B cell (primary cell): ENCODE measurements at regions not wholly inside any gene's neighbourhood (a gene's known extent, or its start where the extent isn't known, plus 50 kb on each side); places are given as distances from the start of the nearest gene placed in this dataset.

Source experiments
- ATAC-seq: fragments of 200-7000 bp; cut with Tn5 transposase; one replicate; pipeline ENCODE4 v1.10.0; 2021; ENCODE audit warnings: low read depth, mild to moderate bottlenecking, moderate number of reproducible peaks, moderate library complexity
- CTCF ChIA-PET: fragments of 350-600 bp; sonication (Branson Sonifier 250); formaldehyde crosslinking; loops from one replicate; lab custom pipeline; 2021; ENCODE audit warnings: antibody characterized with exemption, inconsistent platforms; lab: Charles Lee
- POLR2A ChIA-PET: fragments of 350-600 bp; sonication (Branson Sonifier 250); formaldehyde crosslinking; loops from one replicate; lab custom pipeline; 2021; ENCODE audit warnings: antibody characterized with exemption; lab: Charles Lee
- DNase-seq: peaks from one replicate; pipeline ENCODE4 v3.0.0; 2013
- H2AFZ ChIP-seq: 2 replicates; pipeline ENCODE4 v1.6.1; 2012; ENCODE audit warnings: mild to moderate bottlenecking, low read depth, low read length; ENCODE audit not compliant: insufficient read depth, poor library complexity, severe bottlenecking
- H3K27ac ChIP-seq, 2 donors: 1 replicate in 1 of 2; 2 replicates in 1 of 2; pipeline ENCODE4 v1.5.1; 2012 to 2013; ENCODE audit warnings: low read length in 2 of 2, mild to moderate bottlenecking in 2 of 2, moderate library complexity in 1 of 2
- H3K27me3 ChIP-seq, 4 experiments: fragments of 200-600 bp in 1 of 4; sonication (generic) in 1 of 4; replicated peaks in 1 of 4; 1 replicate in 2 of 4; 2 replicates in 2 of 4; pipeline versions ENCODE4 v1.6.1 to v1.7.0; 2013 to 2016; ENCODE audit warnings: low read length in 3 of 4, mild to moderate bottlenecking in 2 of 4, mixed read lengths in 1 of 4, moderate library complexity in 1 of 4; ENCODE audit not compliant: insufficient read depth in 4 of 4, control insufficient read depth in 3 of 4; ENCODE audit errors: control extremely low read depth in 1 of 4
- H3K36me3 ChIP-seq, 2 experiments: replicated peaks in 1 of 2; 1 replicate in 1 of 2; 2 replicates in 1 of 2; pipeline versions ENCODE4 v1.6.1 to v1.7.1; 2013; ENCODE audit warnings: low read length in 1 of 2; ENCODE audit not compliant: insufficient read depth in 2 of 2, control insufficient read depth in 1 of 2; ENCODE audit errors: control extremely low read depth in 1 of 2, extremely low read depth in 1 of 2
- H3K4me1 ChIP-seq, 2 donors: fragments of 200-600 bp in 1 of 2; sonication (generic) in 1 of 2; 1 replicate in 1 of 2; 2 replicates in 1 of 2; pipeline versions ENCODE4 v1.5.1 to v1.6.1; 2013 to 2017; ENCODE audit warnings: low read length in 2 of 2; ENCODE audit not compliant: control insufficient read depth in 2 of 2, insufficient read depth in 2 of 2
- H3K4me2 ChIP-seq: replicated peaks from 2 replicates; pipeline ENCODE3; 2012; ENCODE audit warnings: mild to moderate bottlenecking, low read depth, low read length; ENCODE audit not compliant: poor library complexity, severe bottlenecking
- H3K4me3 ChIP-seq, 5 experiments: fragments of 200-600 bp in 1 of 5; sonication (generic) in 1 of 5; 1 replicate in 3 of 5; 2 replicates in 2 of 5; pipeline versions ENCODE4 v1.5.1 to v1.7.0; 2011 to 2016; ENCODE audit warnings: low read length in 4 of 5, mild to moderate bottlenecking in 4 of 5, low read depth in 2 of 5, control low read depth in 1 of 5, moderate library complexity in 1 of 5; ENCODE audit not compliant: insufficient read depth in 1 of 5; ENCODE audit errors: control extremely low read depth in 1 of 5, extremely low read depth in 1 of 5
- H3K79me2 ChIP-seq: fragments of 200-600 bp; sonication (generic); one replicate; pipeline ENCODE4 v1.6.0; 2016; ENCODE audit warnings: low read length; ENCODE audit not compliant: control insufficient read depth, insufficient read depth
- H3K9ac ChIP-seq: fragments of 200-600 bp; sonication (generic); 2 replicates; pipeline ENCODE4 v1.6.1; 2017; ENCODE audit warnings: mild to moderate bottlenecking, low read length, moderate library complexity
- H3K9me3 ChIP-seq, 3 donors: one replicate each; pipeline versions ENCODE4 v1.6.1 to v1.7.1; 2013; ENCODE audit warnings: low read length in 2 of 3; ENCODE audit not compliant: control insufficient read depth in 2 of 3, insufficient read depth in 1 of 3; ENCODE audit errors: control extremely low read depth in 1 of 3
- H4K20me1 ChIP-seq: 2 replicates; pipeline ENCODE4 v1.6.0; 2012; ENCODE audit warnings: mild to moderate bottlenecking, low read length; ENCODE audit not compliant: insufficient read depth, control insufficient read depth, poor library complexity, severe bottlenecking
- H3K27ac Mint-ChIP-seq: one replicate; pipeline ENCODE4 v1.8.0; 2021; ENCODE audit warnings: mixed read lengths
- H3K27me3 Mint-ChIP-seq: one replicate; pipeline ENCODE4 v1.8.0; 2021; ENCODE audit warnings: mixed read lengths
- H3K4me1 Mint-ChIP-seq: one replicate; pipeline ENCODE4 v1.8.0; 2021; ENCODE audit warnings: mixed read lengths
- H3K4me3 Mint-ChIP-seq: one replicate; pipeline ENCODE4 v1.8.0; 2021; ENCODE audit warnings: mixed read lengths
- H3K9me3 Mint-ChIP-seq: one replicate; pipeline ENCODE4 v1.8.0; 2022; ENCODE audit warnings: mixed read lengths; ENCODE audit not compliant: insufficient read depth
- CTCF ChIP-seq: fragments of 200-600 bp; IDR thresholded peaks from one replicate; pipeline ENCODE4 v1.8.0; 2022; ENCODE audit warnings: antibody characterized with exemption, mild to moderate bottlenecking
- EZH2 ChIP-seq: IDR thresholded peaks from 2 replicates; pipeline ENCODE4 v1.6.1; 2012; ENCODE audit warnings: borderline replicate concordance, low read depth, mild to moderate bottlenecking, moderate library complexity, low read length; ENCODE audit not compliant: insufficient read depth, poor library complexity, severe bottlenecking
- WGBS: methylation state at CpG from one replicate; pipeline ENCODE4 v1.1.5; 2013; ENCODE audit warnings: missing lambda C conversion rate; ENCODE audit not compliant: insufficient coverage; 5-methylcytosine and 5-hydroxymethylcytosine counted together
- intact Hi-C: fragments of 100-400 bp; cut with micrococcal nuclease; formaldehyde crosslinking; loops from one replicate; pipeline ENCODE4 v1.10.0; 2022

- H3K27ac ChIP-seq, result no peak overlapping the region
- H3K9ac ChIP-seq, result no peak overlapping the region
- ATAC-seq (no peak), DNase-seq (no peak)
- peaks cover 4% of the 10 kb centered on the region for H3K4me1 Mint-ChIP-seq
- H3K4me2 ChIP-seq, result no peak overlapping the region
- no peaks in the 10 kb centered on the region for H3K4me1 ChIP-seq
- H3K36me3 ChIP-seq, result no peaks in the 10 kb centered on the region
- no peaks in the 10 kb centered on the region for H4K20me1 ChIP-seq
- WGBS, result no CpG with 5 or more reads among the region's 5 CpGs
- no peak overlapping the region for H2AFZ ChIP-seq
- H3K4me3 Mint-ChIP-seq, result no peak overlapping the region
- H3K9me3 Mint-ChIP-seq, result no peaks in the 10 kb centered on the region
- CTCF ChIA-PET, result interaction anchor here (0.8 to 3.5 kb wide), 6 partner anchors 9 to 55 kb away, joined by 3 to 15 read pairs (median 3); no protein-coding TSS in a partner anchor
- no peaks in the 10 kb centered on the region for H3K27me3 Mint-ChIP-seq
- H3K4me3 ChIP-seq, result no peak overlapping the region
- no peaks in the 10 kb centered on the region for H3K79me2 ChIP-seq
- POLR2A ChIA-PET, result interaction anchor here (1.0 kb wide), 1 partner anchor 32 kb away, joined by 6 read pairs; no protein-coding TSS in a partner anchor
- TF ChIP-seq EZH2 (no peak), CTCF (no peak)
- H3K27ac Mint-ChIP-seq, result no peak overlapping the region
- H3K9me3 ChIP-seq, result no peaks in the 10 kb centered on the region
- intact Hi-C loops, result no loop called here
- H3K27me3 ChIP-seq, result no peaks in the 10 kb centered on the region
Observed at GRCh38 chr22:22142661-22143060, 101.9 kb upstream of the VPREB1 start.

GRCh38 chr22:22141771-22142591, 102.6 kb upstream of the VPREB1 start:
- Mint-ChIP-seq H3K4me1 (peaks cover 4% of the 10 kb centered on the region), H3K9me3 (no peaks in the 10 kb centered on the region), H3K27ac (no peak overlapping the region), H3K4me3 (no peak overlapping the region), H3K27me3 (no peaks in the 10 kb centered on the region)
- Histone ChIP-seq H4K20me1 (no peaks in the 10 kb centered on the region), H3K4me1 (no peaks in the 10 kb centered on the region), H3K79me2 (no peaks in the 10 kb centered on the region), H3K4me3 (no peak overlapping the region), H3K9me3 (no peaks in the 10 kb centered on the region), H3K4me2 (no peak overlapping the region), H3K36me3 (no peaks in the 10 kb centered on the region), H3K27me3 (no peaks in the 10 kb centered on the region), H3K9ac (no peak overlapping the region), H3K27ac (no peak overlapping the region), H2AFZ (no peak overlapping the region)
- ChIA-PET POLR2A (interaction anchor here (1.0 kb wide), 1 partner anchor 31 kb away, joined by 6 read pairs; no protein-coding TSS in a partner anchor), CTCF (interaction anchor here (0.9 kb wide), 1 partner anchor 43 kb away, joined by 3 read pairs; no protein-coding TSS in a partner anchor)
- 80% methylated on average over 1 of the region's 4 CpGs for WGBS
- ATAC-seq (no peak), DNase-seq (no peak)
- intact Hi-C loops, result no loop called here
- TF ChIP-seq EZH2 (no peak), CTCF (no peak)
